T1000 (cell line): ENCODE measurements at regions not wholly inside any gene's neighbourhood (a gene's known extent, or its start where the extent isn't known, plus 50 kb on each side); places are given as distances from the start of the nearest gene placed in this dataset.
"Not testable (repeated sequence)": the region's sequence is repeated elsewhere in the genome, so short reads cannot be mapped to it uniquely, and the experiment has no call there.

Experiments used
- DNase-seq: peaks from one replicate; lab custom pipeline; 2025; ENCODE audit warnings: mixed read lengths; lab: John Stamatoyannopoulos, UW

DNA sequence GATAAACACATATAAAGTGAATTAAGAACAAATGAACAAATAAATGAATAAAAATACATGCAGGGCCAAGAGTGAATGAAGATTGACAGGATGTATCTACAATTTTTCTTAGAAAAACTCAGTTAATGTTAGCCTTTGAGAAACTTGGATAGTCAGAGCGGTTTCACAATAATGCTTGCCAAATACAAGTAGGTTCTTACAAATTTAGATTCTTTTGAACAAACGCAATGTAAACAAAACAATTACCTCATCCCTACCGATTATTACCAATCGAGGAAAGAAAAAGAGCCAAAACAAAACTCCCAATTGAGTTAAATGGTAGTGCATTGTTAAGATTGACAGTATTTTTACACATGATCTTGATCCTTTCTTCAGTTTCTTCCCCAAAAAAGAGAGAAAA, 176.9 kb upstream of the DEPDC1 start:
- DNase-seq = no peak

DNA sequence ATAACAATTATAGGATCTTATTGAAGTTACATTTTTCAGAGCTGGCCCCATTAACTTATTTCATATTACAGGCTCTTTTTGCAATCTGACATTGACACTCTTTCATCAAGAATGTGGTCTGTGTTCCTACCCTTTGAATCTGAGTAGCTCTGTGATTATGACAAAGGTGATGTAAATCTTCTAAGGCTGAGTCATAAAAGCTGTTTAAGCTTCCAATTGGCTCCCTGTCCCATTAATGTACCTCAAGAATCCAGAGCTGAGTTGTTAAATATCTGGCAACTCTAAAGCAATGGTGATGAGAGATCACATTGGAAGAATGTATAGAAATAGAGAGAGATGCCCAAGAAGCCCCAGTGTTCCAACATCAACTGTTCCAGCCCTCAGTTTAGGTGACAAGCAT, 178.5 kb upstream of the DEPDC1 start:
- DNase-seq = no peak

DNA sequence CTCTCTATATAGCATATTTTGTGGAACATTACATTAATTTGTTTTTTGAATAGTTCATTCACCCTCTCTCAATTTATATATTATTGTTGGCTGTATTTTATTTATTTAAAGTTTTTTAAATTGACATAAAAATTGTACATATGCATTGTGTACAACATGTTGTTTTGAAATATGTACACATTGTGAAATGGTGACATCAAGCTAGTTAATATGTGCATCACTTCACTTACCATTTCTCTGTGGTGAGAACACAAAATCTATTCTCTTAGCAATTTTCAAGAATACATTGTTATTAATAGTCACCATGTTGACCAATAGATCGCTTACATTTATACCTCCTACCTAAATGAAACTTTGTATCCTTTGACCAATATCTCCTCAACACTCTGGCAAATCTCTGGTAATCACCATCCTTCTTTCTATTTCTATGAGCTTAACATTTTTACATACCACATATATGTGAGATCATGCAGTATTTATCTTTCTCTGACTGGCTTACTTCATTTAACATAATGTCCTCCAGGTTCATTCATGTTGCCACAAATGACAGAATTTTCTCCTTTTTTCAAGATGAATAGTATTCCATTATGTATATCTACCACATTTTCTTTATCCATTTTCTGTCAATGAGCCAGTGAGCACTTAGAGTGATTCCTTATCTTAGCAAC, 180.9 kb upstream of the DEPDC1 start:
- no peak for DNase-seq

DNA sequence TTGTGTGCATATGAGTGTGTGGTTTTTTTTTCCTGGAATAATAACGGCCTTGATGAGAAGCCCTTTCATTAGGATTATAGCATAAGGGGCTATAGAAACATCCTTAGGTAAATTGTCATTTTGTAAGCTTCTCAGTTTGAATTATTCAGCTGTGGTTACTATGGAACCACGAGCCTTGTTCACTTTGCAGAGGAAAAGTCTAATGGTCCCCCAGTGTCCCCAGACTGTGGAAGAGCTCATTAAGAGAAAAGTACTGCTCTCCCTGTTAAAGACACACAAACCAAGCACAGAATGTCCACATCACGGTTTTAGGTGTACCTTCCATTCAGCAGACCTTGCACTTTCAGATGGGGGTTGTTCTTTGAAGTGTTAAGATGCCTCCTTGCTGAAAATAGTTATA, 199.3 kb upstream of the DEPDC1 start:
- no peak for DNase-seq

DNA sequence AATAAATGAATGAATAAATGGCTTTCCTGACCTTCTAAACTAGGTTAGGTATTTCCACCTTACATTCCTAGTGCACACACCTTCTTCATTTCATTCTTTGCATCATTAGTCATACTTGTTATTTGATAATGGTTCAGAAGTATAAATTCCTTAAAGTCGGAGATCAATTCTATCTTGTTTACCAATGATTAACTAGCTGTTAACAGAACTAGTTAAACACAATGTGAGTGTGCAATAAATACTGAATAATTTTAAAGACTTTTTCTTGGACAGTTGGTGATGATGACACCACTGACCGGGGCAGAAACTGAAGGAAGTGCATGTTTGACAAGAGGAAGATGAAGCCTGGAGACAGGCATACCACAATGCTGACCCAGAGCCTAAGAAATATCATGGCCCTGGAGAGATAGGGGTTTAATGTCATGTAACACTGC, 207.1 kb upstream of the DEPDC1 start:
- no peak for DNase-seq

DNA sequence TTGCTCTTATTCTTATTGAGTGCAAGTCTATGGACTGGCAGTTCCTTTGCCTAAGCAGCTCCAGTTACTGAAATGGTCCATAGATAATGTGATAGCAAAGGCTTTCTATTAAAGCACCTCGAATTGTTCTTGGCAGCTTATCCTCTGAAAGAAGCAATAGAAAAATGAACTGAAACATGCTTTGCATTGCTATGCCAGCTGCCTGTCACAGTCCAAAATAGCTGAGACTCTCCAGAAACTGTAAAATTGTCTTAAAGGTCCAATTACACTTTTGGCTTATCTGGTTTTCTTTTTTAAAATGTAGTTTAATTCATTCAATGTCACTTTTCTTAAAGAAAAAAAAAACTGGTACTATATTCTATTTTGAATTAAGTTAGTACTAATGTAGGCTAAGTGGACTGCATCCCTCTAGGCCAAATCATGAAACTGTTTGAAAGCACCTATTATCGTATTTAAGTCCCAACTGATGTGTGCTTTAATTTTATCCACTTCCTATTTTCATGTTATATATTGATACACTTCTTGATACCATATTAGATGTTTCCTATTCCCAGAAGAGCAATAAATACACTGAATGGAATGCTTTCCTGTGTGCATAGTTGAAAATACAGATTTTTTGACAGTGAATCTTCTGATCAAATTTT, 208.0 kb upstream of the DEPDC1 start:
- no peak for DNase-seq

DNA sequence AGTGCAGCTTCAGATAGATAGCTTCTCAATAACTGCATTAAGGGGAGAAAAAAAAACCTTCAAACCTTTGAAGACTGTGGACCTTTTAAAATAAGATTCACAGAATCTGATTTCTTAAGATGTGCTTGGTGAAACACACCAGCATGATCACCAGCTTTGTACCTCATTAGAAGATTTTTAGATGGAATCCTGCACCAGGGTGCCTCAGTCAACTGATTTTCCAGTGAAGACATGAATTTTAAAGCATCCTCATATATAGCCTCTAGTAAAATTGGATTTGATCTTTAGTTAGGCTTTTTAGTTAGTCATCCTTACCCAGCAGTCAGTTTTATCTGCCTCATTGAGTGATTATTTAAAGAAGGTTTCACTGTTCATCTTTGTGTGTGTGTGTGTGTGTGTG, 208.6 kb upstream of the DEPDC1 start:
- DNase-seq = no peak

DNA sequence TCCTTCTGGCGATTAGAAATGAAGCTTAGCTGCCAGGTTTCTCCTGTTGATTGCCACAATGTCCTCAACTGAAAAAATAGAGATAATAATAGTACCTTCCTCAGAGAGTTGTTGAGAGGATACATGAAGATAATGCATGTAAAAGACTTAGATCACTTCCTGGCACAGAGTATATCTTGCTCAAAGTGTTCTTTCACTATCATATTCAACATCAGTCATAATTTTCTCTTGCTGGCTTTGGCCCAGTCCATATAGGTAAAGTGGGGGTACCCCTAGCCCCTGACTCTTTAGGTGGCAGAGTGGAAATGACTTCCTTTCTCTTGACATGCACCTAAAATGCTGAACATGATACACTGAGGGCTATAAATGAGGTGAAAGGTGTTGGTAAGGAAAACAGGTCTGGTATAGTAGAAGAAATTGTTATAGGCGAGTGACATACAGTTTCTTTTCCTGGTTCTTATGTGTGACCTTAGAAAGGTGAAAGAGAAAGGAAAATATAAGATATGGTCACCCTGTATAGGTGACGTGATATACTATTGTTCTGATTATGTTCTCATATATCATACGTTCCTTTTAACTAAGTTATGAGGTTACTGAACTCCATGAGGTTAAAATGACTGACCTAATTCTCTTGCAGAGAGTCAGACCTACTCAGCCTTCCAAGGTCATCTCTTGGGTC, 209.9 kb upstream of the DEPDC1 start:
- no peak for DNase-seq

DNA sequence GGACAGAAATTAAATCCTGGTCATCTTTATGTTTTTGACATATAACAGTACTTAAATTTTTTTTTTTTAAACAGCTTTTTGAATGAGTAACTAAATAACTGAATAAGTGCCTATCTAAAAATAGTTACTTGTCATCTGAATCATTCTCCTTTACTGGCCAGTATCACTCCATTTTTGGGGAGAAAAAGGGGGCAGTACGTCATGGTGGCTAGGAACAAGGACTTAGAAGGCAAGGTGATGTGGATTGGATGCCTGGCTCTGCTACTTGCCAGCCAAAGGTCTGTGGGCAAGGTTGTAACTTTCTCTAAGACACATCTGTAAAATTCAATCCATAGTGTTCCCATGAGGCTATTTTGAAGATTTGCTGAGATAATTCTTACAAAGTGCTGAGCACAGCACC, 220.4 kb upstream of the DEPDC1 start:
- DNase-seq = no peak

DNA sequence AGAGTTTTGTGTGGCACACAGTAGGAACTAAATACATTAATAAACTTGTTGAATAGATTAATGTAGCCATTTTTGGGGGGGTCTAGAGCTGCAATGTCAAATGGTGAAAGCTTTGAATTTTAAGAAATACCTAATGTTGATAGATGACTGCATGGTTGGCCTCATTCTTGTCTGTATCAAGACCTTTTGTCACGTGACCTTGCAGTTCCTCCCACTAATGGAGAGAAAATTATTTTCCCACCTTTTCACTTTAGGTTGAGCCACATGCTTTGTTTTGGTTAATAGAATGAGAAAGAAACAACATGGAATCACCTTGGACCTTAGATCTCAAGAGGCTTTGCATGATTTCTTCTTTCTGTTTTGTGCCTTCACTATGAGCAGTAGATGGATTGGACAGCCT, 223.6 kb upstream of the DEPDC1 start:
- DNase-seq = no peak

DNA sequence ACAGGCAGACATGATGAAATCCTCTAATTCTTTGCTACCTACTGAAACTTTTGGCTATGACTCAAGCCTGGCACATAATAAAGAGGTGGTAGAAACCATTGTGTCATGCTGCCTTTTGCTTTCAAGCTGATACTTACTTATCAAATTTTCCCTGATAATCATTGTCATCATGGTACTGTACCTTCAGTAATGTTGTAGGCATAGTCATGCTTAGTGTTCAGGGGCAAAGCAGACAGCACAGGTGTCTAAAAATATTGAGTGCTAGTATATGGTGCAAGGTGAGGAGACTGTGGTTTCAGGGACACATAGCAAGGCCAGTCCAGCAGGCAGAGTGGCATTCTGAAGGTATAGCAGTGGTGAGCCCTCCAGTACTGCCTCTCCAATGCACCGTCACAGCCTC, 226.9 kb upstream of the DEPDC1 start:
- no peak for DNase-seq

DNA sequence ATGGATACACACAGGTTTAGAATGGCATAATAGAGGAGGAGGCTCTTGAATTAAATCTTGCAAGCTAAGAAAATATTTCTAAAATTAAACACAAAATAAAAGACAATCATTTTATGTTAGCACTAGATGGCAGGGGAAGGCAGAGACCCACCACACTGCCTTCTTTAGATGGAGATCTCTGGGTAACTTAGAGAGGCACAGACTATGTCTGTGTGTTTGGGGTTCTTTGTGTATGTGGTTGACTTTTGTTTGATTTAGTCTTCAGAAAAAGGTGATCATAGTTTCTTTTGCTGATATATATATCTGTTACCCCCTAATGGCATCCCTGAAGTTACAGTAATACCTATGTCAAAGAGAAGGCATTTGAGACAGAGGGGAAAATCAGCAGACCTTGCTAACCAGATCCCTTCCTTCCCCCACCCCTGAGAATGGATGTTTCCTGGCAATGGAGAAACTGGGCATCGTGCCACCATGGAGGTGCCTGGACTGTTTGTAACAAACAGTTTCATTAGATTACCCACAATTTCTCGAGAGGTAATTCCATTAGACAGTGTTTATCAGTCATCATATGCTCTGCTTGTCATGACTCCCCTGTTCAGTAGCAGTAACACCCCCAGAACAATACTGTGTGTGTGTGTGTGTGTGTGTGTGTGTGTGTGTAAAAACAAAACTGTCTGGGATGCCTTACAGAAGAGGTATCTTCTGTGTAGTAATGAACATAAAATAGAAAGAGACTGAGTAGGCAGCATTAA, 228.3 kb upstream of the DEPDC1 start:
- DNase-seq = no peak

DNA sequence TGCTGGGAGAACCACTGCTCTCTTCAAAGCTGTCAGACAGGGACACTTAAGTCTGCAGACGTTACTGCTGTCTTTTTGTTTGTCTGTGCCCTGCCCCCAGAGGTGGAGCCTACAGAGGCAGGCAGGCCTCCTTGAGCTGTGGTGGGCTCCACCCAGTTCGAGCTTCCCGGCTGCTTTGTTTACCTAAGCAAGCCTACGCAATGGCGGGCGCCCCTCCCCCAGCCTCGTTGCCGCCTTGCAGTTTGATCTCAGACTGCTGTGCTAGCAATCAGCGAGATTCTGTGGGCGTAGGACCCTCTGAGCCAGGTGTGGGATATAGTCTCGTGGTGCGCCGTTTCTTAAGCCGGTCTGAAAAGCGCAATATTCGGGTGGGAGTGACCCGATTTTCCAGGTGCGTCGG, 242.6 kb upstream of the DEPDC1 start:
- not testable (repeated sequence) for DNase-seq

DNA sequence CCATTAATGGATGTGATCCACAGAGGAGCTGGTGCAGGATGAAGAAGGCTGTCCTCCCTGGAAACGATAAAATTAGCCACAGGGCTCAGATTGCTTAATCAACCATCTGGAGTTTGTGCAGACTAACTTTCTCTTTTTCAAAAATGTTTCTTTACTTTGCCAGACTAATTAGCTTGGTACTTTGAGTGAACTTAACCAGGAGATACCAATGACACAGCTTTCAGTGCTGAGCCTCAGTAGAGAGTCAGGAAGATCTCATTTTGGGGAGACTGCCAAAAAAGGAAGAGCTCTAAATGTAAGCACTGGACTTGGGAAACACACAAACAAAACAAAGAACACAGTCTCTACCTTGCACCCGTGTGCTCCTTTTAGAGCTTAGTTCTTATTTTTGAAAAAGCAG, 248.1 kb upstream of the DEPDC1 start:
- DNase-seq = no peak

DNA sequence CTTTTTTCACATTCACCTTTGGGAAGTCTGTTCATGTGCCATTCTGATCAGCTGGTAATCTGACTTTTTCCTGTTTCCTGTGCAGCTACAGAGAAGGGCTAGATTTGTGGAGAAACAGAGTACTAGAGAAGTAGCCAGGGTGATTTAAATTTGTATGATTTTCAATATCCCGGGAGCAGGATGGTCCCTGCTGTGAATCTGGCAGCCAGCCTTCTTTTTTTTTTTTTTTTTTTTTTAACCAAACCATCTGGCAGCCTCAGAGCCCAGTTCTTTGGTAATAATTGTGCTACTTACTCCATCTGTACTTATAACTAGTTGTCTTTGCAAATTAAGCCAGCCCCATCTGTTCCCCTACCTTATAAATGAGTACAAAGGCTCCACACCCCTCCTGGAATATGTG, 248.6 kb upstream of the DEPDC1 start:
- no peak for DNase-seq

DNA sequence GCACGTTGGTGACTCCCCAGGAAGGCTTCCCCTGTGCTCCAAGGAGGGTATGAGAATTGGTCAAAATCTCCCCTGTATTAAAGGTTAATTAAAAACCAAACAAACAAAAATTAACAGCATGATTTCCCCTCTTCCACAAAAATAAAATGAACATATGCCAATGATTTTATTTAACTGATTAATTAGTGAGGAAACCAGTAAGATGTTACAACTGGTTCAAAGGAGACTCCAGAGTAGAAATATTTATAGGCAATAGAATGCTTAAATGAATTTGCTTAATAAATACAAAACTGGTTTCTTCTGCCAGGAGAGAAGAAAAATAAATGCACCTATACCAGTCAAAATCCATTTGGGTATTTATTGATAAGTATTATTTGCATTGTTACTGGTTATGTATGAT, 249.5 kb upstream of the DEPDC1 start:
- no peak for DNase-seq

DNA sequence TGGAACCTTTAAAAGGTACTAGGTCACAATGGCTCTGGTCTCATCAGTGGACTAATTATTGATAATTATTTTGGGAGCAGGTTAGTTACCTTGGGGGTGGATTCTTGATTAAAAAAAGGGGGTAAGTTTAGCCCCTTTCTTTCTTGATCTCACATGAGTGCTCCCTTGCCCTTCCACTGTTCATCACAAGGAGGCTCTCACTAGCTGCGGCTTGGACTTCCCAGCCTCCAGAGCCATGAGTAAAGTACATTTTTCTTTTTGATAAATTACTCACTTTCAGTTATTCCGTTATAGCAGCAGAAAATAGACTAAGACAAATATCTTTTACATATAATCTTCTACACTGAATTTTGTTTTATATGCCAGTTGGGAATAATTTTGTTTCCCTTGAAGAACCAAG, 254.8 kb upstream of the DEPDC1 start:
- DNase-seq = no peak

DNA sequence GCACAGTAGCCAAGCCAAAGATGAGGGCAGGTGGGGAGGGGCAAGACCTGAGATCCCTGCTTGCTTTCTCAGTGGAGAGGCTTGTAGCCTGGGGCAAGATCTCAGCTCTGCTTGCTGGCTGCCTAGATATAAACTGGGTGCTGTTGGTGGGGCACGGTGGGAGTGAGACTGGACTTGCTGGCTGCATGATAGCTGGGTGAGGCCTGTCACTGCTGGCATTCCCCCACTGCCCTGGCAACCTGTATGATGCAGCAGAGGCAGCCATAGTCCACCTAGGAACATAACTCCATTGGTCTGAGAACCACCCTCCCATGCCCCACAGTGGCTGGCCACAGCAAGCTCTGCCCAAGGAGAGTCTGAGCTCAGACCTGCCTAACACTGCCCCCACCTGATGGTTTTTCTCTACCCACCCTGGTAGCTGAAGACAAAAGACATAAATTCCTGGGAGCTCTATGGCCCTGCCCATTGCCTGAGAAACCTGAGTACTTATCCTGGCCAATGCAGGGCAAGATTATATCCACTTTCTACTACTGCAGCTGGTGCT, 261.9 kb upstream of the DEPDC1 start:
- DNase-seq = no peak

DNA sequence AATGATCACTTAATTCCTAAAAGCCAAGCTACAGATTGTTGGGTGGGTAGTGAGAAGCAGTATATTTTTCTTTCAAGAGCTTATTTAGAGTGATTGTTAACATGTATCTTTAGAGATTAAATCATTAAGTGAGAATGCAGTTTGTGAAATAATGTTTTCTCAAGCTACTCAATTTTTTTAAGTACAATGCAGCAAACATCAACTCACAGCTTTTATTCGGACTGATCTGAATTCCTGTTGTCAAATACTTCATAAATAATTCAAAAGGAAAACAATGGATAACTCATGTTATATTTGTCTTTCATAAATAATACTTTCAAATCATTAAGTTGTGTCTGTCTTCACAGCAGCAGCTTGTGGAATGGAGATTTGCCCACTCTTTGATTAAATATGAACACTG, 271.1 kb upstream of the DEPDC1 start:
- DNase-seq = no peak

DNA sequence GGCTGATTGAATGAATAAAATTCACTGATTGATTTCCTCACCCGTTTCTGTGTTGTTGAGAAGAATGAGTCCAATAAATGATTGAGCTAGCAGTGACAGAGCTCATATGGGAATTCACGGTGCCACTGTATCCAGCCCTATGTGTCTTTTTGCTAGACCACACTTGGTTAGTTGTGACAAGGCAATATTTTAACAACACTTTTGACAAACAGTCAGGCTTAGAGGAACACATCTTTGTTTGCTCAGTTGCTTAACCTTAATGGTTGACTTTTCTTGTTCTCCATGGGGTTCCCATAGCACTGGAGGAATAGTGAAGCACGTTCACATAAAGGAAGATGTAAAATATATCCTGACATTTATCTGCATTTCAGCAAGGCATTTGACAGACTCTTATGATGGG, 273.9 kb upstream of the DEPDC1 start:
- no peak for DNase-seq

DNA sequence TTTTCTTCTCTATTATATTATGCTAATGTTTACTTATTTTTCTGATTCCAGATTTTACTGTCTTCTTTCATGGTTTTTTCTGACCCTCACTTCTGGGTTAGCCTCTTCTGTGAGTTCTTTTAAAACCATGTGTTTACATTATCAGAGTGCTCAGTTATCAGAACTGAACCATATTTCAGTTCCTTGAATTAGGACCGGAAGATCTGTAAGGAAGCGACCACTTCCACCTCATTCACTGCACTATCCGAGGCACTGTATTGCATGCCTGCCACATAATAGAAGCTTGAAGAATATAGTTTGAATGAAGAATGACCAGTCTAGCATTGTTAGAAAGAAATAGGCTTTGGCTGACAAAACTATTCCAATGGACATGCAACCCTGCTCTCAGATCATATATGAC, 281.0 kb upstream of the DEPDC1 start:
- DNase-seq = no peak

DNA sequence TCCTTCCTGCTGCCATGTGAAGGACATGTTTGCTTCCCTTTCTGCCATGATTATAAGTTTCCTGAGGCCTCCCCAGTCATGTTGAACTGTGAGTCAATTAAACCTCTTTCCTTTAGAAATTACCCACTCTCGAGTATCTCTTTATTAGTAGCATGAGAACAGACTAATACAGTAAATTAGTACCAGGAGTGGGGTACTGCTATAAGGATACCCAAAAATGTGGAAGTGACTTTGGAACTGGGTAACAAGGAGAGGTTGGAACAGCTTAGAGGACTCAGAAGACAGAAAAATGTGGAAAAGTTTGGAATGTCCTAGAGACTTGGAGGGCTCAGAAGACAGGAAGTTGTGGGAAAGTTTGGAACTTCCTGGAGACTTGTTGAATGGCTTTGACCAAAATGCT, 283.0 kb upstream of the DEPDC1 start:
- DNase-seq = not testable (repeated sequence)

DNA sequence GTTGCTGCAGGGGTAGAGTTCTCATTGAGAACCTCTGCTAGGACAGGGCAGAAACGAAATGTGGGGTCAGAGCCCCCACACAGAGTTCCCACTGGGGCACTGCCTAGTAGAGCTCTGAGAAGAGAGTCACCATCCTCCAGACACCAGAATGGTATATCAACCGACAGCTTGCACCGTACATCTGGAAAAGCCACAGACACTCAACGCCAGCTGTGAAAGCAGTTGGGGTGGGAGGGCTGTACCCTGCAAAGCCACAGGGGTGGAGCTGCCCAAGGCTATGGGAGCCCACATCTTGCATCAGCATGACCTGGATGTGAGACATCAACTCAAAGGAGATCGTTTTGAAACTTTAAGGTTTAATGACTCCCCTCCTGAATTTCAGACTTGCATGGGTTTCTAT, 284.0 kb upstream of the DEPDC1 start:
- DNase-seq = no peak
